ENCODE measurements at regions not wholly inside any gene's neighbourhood (a gene's known extent, or its start where the extent isn't known, plus 50 kb on each side); places are given as distances from the start of the nearest gene placed in this dataset.
"Not testable (repeated sequence)": the region's sequence is repeated elsewhere in the genome, so short reads cannot be mapped to it uniquely, and the experiment has no call there.

- no peak for DNase-seq
Measured at GRCh38 chr18:60894254-60894945, 438.8 kb upstream of the CDH20 start.

GRCh38 chr18:60895181-60895580, 438.0 kb upstream of the CDH20 start:
- DNase-seq = no peak

GRCh38 chr18:60898111-60898510, 435.1 kb upstream of the CDH20 start:
- DNase-seq = no peak

- no peak for DNase-seq
Measured at GRCh38 chr18:60905699-60906098, 427.5 kb upstream of the CDH20 start.

GRCh38 chr18:60910534-60910933, 422.7 kb upstream of the CDH20 start:
- no peak for DNase-seq

GRCh38 chr18:60911504-60911903, 421.7 kb upstream of the CDH20 start:
- DNase-seq = no peak

GRCh38 chr18:60915160-60915559, 418.1 kb upstream of the CDH20 start:
- DNase-seq = no peak

- not testable (repeated sequence) for DNase-seq
Measured at GRCh38 chr18:60918862-60919261, 414.4 kb upstream of the CDH20 start.

GRCh38 chr18:60925892-60926291, 407.3 kb upstream of the CDH20 start:
- no peak for DNase-seq

- no peak for DNase-seq
Measured at GRCh38 chr18:60929966-60930365, 403.3 kb upstream of the CDH20 start.

- DNase-seq = no peak
Measured at GRCh38 chr18:60935041-60935910, 398.0 kb upstream of the CDH20 start.

GRCh38 chr18:60936101-60936500, 397.1 kb upstream of the CDH20 start:
- no peak for DNase-seq

- DNase-seq = no peak
Measured at GRCh38 chr18:60943297-60943696, 389.9 kb upstream of the CDH20 start.

- no peak for DNase-seq
Measured at GRCh38 chr18:60950634-60951033, 382.6 kb upstream of the CDH20 start.

GRCh38 chr18:60951091-60951490, 382.1 kb upstream of the CDH20 start:
- no peak for DNase-seq

- no peak for DNase-seq
Measured at GRCh38 chr18:60962625-60963024, 370.6 kb upstream of the CDH20 start.

- DNase-seq = no peak
Measured at GRCh38 chr18:60965856-60966255, 367.4 kb upstream of the CDH20 start.

- no peak for DNase-seq
Measured at GRCh38 chr18:60966876-60967275, 366.4 kb upstream of the CDH20 start.

GRCh38 chr18:60975420-60975819, 357.8 kb upstream of the CDH20 start:
- DNase-seq = no peak

GRCh38 chr18:60976976-60977375, 356.3 kb upstream of the CDH20 start:
- no peak for DNase-seq

- no peak for DNase-seq
Measured at GRCh38 chr18:60978338-60978737, 354.9 kb upstream of the CDH20 start.

GRCh38 chr18:60980422-60981005, 352.7 kb upstream of the CDH20 start:
- DNase-seq = no peak

GRCh38 chr18:60981682-60982328, 351.4 kb upstream of the CDH20 start:
- DNase-seq = no peak

- DNase-seq = no peak
Measured at GRCh38 chr18:60982329-60982695, 350.9 kb upstream of the CDH20 start.

Data from activated CD4-positive, alpha-beta T cell treated with anti-CD3 and anti-CD28 coated beads, Interleukin-2, amount 50 U/mL, for 16 hours (primary cell).